ENCODE measurements at regions not wholly inside any gene's neighbourhood (a gene's known extent, or its start where the extent isn't known, plus 50 kb on each side); places are given as distances from the start of the nearest gene placed in this dataset.

DNA sequence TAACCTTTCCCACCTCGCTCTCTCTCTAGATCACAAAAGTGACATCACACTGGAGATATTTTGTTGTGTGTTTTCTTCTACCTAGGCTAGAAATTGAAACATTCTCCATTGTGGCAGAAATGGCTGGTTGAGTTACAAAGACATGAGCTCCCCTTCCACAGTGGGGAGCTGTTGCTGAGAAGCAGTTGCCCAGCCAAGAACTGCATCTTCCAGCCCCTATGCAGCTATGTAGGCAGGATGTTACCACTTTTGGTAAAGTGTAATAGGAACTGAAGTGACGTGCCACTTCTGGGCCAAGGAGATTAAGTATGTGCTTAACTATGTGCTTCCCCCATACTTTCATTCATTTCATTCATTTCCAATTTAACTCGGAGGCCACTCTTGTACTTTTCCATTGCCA is 138.7 kb upstream of the E2F7 start:
- no peak for TF ChIP-seq POLR2A (IDR thresholded peaks at IDR 0.05; ENCODE audit: low read depth, low read length)
- TF ChIP-seq JUN (IDR thresholded peaks at IDR 0.05; ENCODE audit: borderline replicate concordance, insufficient read depth, insufficient read length, low read depth), result no peak

Data from endothelial cell of umbilical vein (primary cell).